MCF 10A (cell line): ENCODE measurements at regions not wholly inside any gene's neighbourhood (a gene's known extent, or its start where the extent isn't known, plus 50 kb on each side); places are given as distances from the start of the nearest gene placed in this dataset.

ENCODE experiments used
- BruUV-seq: library from RNA; stranded (reverse); fragments of 400-500 nt; replicated peaks from 2 replicates; lab custom pipeline; 2021; lab: Mats Ljungman, UMichigan
- CTCF ChIA-PET: fragments of 300-600 bp; sonication (Branson Sonifier 250); formaldehyde crosslinking; extraction: SDS; loops from one replicate; lab custom pipeline; 2021; ENCODE audit warnings: antibody characterized with exemption, inconsistent platforms; lab: Yijun Ruan, JAX
- POLR2A ChIA-PET: fragments of 300-600, 350-650 bp; sonication (Branson Sonifier 250); formaldehyde crosslinking; extraction: SDS; loops from one replicate; lab custom pipeline; 2020; ENCODE audit warnings: antibody characterized with exemption, inconsistent platforms; lab: Yijun Ruan, JAX
- DNase-seq: peaks from one replicate; pipeline ENCODE4 v3.0.0-alpha.2; 2018; ENCODE audit not compliant: unreplicated experiment
- H3K27ac Mint-ChIP-seq: one replicate; pipeline ENCODE4 v1.8.0; 2022; ENCODE audit warnings: mild to moderate bottlenecking, low read depth, mixed read lengths; ENCODE audit not compliant: unreplicated experiment
- H3K27me3 Mint-ChIP-seq: one replicate; pipeline ENCODE4 v1.8.0; 2022; ENCODE audit warnings: mixed read lengths; ENCODE audit not compliant: insufficient read depth, unreplicated experiment
- H3K36me3 Mint-ChIP-seq: one replicate; pipeline ENCODE4 v1.8.0; 2022; ENCODE audit warnings: mild to moderate bottlenecking, moderate library complexity, mixed read lengths; ENCODE audit not compliant: insufficient read depth, unreplicated experiment
- H3K4me1 Mint-ChIP-seq: one replicate; pipeline ENCODE4 v1.8.0; 2022; ENCODE audit warnings: mixed read lengths; ENCODE audit not compliant: insufficient read depth, unreplicated experiment
- H3K4me3 Mint-ChIP-seq: one replicate; pipeline ENCODE4 v1.8.0; 2022; ENCODE audit warnings: mild to moderate bottlenecking, moderate library complexity, mixed read lengths; ENCODE audit not compliant: unreplicated experiment
- H3K9me3 Mint-ChIP-seq: one replicate; pipeline ENCODE4 v1.8.0; 2022; ENCODE audit warnings: mixed read lengths; ENCODE audit not compliant: unreplicated experiment
- CTCF ChIP-seq: fragments of 200-600 bp; IDR thresholded peaks from one replicate; pipeline ENCODE4 v1.8.0; 2022; ENCODE audit warnings: antibody characterized with exemption, mild to moderate bottlenecking; ENCODE audit not compliant: unreplicated experiment
- intact Hi-C: fragments of 100-400 bp; cut with micrococcal nuclease; formaldehyde crosslinking; loops from 2 replicates; pipeline ENCODE4 v1.14.1; 2022

- POLR2A ChIA-PET = no interaction called here
- TF ChIP-seq CTCF = no peak
- CTCF ChIA-PET = interaction anchor here (0.9 to 1.2 kb wide), 3 partner anchors 10 to 13 kb away, joined by 3 to 5 read pairs (median 3); no protein-coding TSS in a partner anchor
- Mint-ChIP-seq H3K27ac (no peak overlapping the region), H3K36me3 (no peaks in the 10 kb centered on the region), H3K4me3 (no peak overlapping the region), H3K27me3 (no peaks in the 10 kb centered on the region), H3K9me3 (no peaks in the 10 kb centered on the region), H3K4me1 (no peaks in the 10 kb centered on the region)
- intact Hi-C loops = no loop called here
- DNase-seq = no peak
- no TSS peak for BruUV-seq
These were observed 264.8 kb downstream of the KIF20B start for GRCh38 chr10:89966211-89966610.

DNA sequence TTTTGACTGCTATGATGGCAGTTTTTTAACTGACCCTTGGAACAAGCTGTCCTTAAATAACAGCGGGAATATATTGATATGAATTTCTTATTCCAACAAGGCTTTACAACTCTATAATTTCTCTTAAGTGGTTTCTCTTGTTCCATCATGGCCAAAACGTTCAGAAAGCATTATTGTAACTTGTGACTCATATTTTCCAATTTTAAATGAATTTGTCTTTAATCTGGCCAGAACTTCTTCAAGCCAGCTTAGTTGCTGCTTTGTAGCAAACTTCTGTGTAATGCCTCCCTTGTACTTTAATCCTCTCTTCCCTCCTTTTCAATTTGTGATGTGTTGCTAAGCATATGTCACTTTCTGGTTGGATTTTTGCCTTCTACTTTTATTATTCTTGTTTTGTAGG lies 271.9 kb downstream of the KIF20B start:
- BruUV-seq = no TSS peak
- no peaks in the 10 kb centered on the region for H3K27me3 Mint-ChIP-seq
- no peaks in the 10 kb centered on the region for H3K36me3 Mint-ChIP-seq
- no peaks in the 10 kb centered on the region for H3K4me1 Mint-ChIP-seq
- no peak overlapping the region for H3K27ac Mint-ChIP-seq
- intact Hi-C loops = no loop called here
- POLR2A ChIA-PET = no interaction called here
- TF ChIP-seq CTCF = no peak
- no peaks in the 10 kb centered on the region for H3K9me3 Mint-ChIP-seq
- no peak for DNase-seq
- CTCF ChIA-PET = no interaction called here
- H3K4me3 Mint-ChIP-seq = no peak overlapping the region

- DNase-seq = no peak
- intact Hi-C loops = no loop called here
- ChIA-PET CTCF (no interaction called here), POLR2A (no interaction called here)
- Mint-ChIP-seq H3K27me3 (no peaks in the 10 kb centered on the region), H3K36me3 (no peaks in the 10 kb centered on the region), H3K9me3 (no peaks in the 10 kb centered on the region), H3K27ac (no peak overlapping the region), H3K4me3 (no peak overlapping the region), H3K4me1 (no peaks in the 10 kb centered on the region)
- no TSS peak for BruUV-seq
- no peak for TF ChIP-seq CTCF
These were observed 273.7 kb downstream of the KIF20B start for GRCh38 chr10:89975071-89975470.

DNA sequence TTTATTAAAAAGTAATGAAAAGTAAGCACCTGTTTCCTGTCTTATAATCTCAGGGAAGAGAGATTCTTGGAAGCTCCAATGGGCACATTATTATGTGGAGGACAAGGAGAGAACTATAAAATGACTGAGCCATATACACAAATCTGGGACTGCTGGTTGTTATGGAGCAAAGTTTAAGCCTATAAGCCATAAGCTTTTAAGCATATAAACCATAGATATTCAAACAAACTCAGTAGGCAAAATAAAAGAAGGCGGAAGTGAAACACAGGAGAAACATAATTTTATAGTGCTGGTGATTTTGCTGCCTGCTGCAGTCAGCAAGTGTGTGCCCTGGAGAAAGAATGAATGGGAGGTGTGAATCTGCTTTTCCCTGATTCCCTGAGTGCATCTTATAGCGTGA lies 274.4 kb downstream of the KIF20B start:
- no peaks in the 10 kb centered on the region for H3K27me3 Mint-ChIP-seq
- TF ChIP-seq CTCF = no peak
- BruUV-seq = no TSS peak
- no peaks in the 10 kb centered on the region for H3K9me3 Mint-ChIP-seq
- no peaks in the 10 kb centered on the region for H3K36me3 Mint-ChIP-seq
- intact Hi-C loops = no loop called here
- H3K4me3 Mint-ChIP-seq = no peak overlapping the region
- H3K27ac Mint-ChIP-seq = no peak overlapping the region
- CTCF ChIA-PET = interaction anchor here (2.2 kb wide), 1 partner anchor 21 kb away, joined by 8 read pairs; no protein-coding TSS in a partner anchor
- POLR2A ChIA-PET = no interaction called here
- DNase-seq = no peak
- H3K4me1 Mint-ChIP-seq = no peaks in the 10 kb centered on the region
